Retinal pigment epithelial cell (primary cell): ENCODE measurements at regions not wholly inside any gene's neighbourhood (a gene's known extent, or its start where the extent isn't known, plus 50 kb on each side); places are given as distances from the start of the nearest gene placed in this dataset.

Experiments used
- DNase-seq: peaks from one replicate; pipeline ENCODE4 v3.0.0-alpha.2; 2010; ENCODE audit warnings: low read depth
- H3K4me3 ChIP-seq: 2 replicates; pipeline ENCODE4 v1.5.1; 2011; ENCODE audit warnings: mild to moderate bottlenecking, low read length, control low read depth, moderate library complexity
- TF ChIP-seq, protein P1 (sequence below): conservative IDR thresholded peaks from 2 replicates; pipeline ENCODE4 v1.5.1; 2011; ENCODE audit warnings: low read depth, low read length, control low read depth, inconsistent platforms

DNA sequence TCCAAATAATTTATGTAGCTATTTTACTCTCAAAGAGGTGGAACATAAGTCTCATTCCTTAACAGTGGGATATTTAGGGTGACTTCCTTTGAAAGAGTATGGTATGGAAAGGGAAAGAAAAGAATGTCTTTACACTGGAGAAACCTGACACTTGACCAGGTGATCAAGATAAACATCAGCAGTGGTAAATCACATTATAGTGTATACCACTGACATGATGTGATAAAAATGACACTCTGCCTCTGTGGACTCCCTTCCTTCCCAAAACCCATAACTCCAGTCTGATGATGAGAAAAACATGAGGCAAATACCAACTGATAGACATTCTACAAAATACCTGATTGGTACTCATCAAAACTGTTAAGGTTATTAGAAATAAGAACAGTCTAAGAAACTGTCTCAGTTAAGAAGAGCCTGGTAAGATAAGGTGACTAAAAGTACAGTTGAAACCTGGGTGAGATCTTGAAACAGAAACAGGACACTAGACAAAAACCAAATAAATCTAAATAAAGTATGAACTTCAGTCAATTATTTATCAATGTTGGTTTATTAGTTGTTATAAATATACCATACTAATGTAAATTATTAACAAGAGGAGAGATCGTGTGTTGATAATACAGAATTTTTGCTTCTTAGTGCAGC, 144.2 kb upstream of the PCDH18 start:
- TF ChIP-seq, protein P1, sequence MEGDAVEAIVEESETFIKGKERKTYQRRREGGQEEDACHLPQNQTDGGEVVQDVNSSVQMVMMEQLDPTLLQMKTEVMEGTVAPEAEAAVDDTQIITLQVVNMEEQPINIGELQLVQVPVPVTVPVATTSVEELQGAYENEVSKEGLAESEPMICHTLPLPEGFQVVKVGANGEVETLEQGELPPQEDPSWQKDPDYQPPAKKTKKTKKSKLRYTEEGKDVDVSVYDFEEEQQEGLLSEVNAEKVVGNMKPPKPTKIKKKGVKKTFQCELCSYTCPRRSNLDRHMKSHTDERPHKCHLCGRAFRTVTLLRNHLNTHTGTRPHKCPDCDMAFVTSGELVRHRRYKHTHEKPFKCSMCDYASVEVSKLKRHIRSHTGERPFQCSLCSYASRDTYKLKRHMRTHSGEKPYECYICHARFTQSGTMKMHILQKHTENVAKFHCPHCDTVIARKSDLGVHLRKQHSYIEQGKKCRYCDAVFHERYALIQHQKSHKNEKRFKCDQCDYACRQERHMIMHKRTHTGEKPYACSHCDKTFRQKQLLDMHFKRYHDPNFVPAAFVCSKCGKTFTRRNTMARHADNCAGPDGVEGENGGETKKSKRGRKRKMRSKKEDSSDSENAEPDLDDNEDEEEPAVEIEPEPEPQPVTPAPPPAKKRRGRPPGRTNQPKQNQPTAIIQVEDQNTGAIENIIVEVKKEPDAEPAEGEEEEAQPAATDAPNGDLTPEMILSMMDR, result no peak

DNA sequence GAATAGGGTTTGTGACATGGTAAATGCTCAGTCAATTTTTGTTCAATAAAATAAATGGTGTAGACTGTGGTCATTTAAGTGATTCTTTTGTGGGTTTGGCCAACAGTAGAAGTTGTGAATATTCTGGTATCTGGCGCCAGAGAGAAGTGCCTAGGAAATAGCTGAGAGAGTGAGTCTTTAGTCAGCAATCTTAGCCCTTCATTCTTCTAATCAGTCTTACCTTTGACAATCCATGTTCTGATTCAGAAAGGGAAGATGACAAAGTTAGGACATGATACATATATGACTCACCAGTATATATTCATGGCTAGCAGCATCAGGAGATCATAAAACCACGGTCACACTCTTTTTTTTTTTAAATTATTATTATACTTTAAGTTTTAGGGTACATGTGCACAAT, 141.8 kb upstream of the PCDH18 start:
- TF ChIP-seq, protein P1, result no peak
- DNase-seq, result no peak

More for the DNA sequence above, 144.2 kb upstream of the PCDH18 start:
- DNase-seq, result no peak
- H3K4me3 ChIP-seq, result no peak overlapping the region

DNA sequence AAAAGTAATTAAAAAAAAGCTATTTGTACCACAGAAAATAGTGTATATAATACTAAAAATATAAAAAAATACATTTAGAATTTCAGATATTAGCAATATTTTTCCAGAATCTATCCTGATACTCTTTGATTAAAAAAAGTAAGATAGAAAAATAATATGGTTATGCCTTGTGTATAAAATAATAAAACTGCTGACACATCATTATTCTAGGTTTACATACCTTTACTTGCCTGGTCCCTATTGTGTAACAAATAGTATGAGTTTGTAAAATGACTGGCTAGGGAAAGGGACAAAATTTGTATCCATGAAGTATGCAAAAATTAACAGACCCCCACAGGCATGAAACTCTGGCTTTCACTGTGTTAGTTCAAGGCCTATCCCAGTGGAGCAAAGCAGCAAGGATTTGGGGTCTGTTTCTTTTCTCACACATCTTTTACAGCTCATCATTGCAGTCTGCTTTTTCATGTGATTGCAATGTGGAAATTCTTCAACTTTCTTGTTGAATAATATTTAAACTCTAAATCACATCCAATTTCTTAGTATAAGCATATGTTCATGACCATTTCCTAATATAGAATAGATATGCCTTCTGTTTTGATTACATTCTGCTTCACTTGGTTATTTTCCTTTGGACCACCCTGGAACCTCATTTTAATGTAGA, 136.7 kb upstream of the PCDH18 start:
- TF ChIP-seq, protein P1, result no peak
- H3K4me3 ChIP-seq, result no peak overlapping the region
- DNase-seq, result no peak

More for the DNA sequence above, 141.8 kb upstream of the PCDH18 start:
- H3K4me3 ChIP-seq, result no peak overlapping the region

DNA sequence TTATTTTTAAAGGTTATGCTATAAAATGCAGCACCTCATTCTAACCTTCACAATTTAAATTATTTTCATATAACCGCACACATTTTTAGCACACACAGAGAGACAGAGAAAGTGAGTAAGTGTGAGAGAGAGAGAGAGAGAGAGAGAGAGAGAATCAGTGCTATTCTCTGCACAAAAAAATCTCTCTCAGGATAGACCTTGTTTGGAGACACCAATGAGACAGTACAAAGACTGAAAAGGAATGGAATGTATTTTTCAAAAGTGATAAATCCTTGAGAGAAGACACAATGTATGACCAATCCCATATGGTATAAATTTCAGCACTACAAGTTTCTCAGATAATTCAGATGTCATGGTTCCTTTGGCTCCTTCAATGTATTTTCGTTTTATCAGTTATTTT, 132.1 kb upstream of the PCDH18 start:
- DNase-seq, result no peak
- TF ChIP-seq, protein P1, result no peak
- H3K4me3 ChIP-seq, result no peak overlapping the region

DNA sequence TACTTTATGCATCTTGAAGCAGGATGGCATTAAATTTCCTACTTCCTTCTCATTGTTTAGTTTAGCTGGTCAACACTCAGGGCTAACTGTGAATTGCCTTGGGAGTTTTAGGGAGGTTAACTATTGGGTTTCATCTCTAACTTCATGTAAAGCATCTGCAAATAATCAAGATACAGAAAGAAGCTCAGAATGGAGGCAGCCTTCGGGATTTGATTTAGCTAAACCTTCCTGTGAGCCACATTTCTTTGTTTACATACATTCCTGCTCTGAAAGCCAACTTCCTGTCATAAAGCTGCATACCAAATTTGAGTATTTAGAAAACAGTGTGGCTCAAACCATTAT, 131.7 kb upstream of the PCDH18 start:
- TF ChIP-seq, protein P1, result no peak
- no peak overlapping the region for H3K4me3 ChIP-seq

DNA sequence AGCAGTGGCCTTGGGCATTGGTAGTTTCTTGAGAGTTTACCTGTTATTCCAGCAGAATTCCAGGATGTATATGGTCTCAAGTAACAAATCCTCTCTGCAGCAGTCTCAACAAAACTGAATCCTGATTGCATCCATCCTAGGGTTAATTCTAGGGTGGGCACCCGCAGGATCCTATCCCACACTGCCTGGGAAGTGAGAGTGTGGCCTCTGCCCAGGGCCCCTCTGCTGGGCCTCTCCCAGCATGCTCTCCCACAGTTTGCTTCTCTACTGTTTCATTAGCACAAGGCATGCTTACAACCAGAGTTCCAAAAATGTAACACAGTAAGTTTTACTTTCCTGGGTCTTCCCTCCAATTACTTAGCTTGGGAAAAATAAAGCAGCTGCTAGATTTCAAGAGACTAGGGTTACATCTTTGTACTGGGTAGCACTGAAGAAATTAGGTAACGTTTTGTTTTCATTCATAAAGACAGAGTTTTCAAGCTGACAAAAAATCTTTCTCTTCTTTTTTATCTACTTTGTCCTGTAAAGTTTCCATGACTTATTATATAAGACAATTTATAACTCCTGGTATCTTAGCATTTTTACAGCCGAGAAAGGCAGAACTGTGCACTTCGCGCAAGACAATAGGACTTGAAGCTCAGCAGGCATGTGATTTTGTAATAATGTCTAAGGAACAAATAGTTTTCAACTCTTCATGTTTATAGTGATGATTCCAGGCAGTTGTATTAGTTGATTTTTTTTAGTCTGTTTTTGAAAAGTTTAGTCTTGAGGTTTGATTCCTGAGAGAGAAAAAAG, 131.2 kb upstream of the PCDH18 start:
- DNase-seq, result no peak
- TF ChIP-seq, protein P1, result no peak
- H3K4me3 ChIP-seq, result no peak overlapping the region

More for the DNA sequence above, 131.7 kb upstream of the PCDH18 start:
- DNase-seq, result no peak
